Hematopoietic multipotent progenitor cell treated with erythropoietin and hydrocortisone succinate and interleukin-3 and kit ligand, for 4 days (in vitro differentiated cells): ENCODE measurements at regions not wholly inside any gene's neighbourhood (a gene's known extent, or its start where the extent isn't known, plus 50 kb on each side); places are given as distances from the start of the nearest gene placed in this dataset.

Experiments used
- DNase-seq: peaks from one replicate; pipeline ENCODE4 v3.0.0-alpha.2; 2015

- DNase-seq, result no peak
Measured at GRCh38 chr7:96638669-96639068, 71.0 kb downstream of the SEM1 start.

- no peak for DNase-seq
Measured at GRCh38 chr7:96637522-96637921, 72.1 kb downstream of the SEM1 start.

- no peak for DNase-seq
Measured at GRCh38 chr7:96636979-96637378, 72.7 kb downstream of the SEM1 start.

- no peak for DNase-seq
Measured at GRCh38 chr7:96636342-96636860, 73.2 kb downstream of the SEM1 start.

- no peak for DNase-seq
Measured at GRCh38 chr7:96629884-96630283, 79.8 kb downstream of the SEM1 start.

- no peak for DNase-seq
Measured at GRCh38 chr7:96624954-96625353, 84.7 kb downstream of the SEM1 start.

- no peak for DNase-seq
Measured at GRCh38 chr7:96621932-96622331, 87.7 kb downstream of the SEM1 start.

- no peak for DNase-seq
Measured at GRCh38 chr7:96614154-96614867, 95.3 kb downstream of the SEM1 start.

GRCh38 chr7:96612034-96612433 lies 97.6 kb downstream of the SEM1 start:
- DNase-seq, result no peak

- no peak for DNase-seq
Measured at GRCh38 chr7:96605045-96605716, 104.5 kb downstream of the SEM1 start.

GRCh38 chr7:96599288-96599936 lies 110.2 kb downstream of the SEM1 start:
- DNase-seq, result no peak

GRCh38 chr7:96598421-96598820 lies 111.2 kb downstream of the SEM1 start:
- DNase-seq, result no peak

- peak; percentile 42 for DNase-seq
Measured at GRCh38 chr7:96596120-96596826, 113.4 kb downstream of the SEM1 start.

GRCh38 chr7:96591900-96592676 lies 117.6 kb downstream of the SEM1 start:
- no peak for DNase-seq

GRCh38 chr7:96591159-96591899 lies 118.3 kb downstream of the SEM1 start:
- no peak for DNase-seq

GRCh38 chr7:96589038-96589437 lies 120.6 kb downstream of the SEM1 start:
- no peak for DNase-seq

GRCh38 chr7:96579119-96579518 lies 130.5 kb downstream of the SEM1 start:
- no peak for DNase-seq

GRCh38 chr7:96578606-96579005 lies 131.0 kb downstream of the SEM1 start:
- DNase-seq, result no peak

- no peak for DNase-seq
Measured at GRCh38 chr7:96563409-96563808, 146.2 kb downstream of the SEM1 start.

GRCh38 chr7:96562966-96563365 lies 146.7 kb downstream of the SEM1 start:
- no peak for DNase-seq

GRCh38 chr7:96562458-96562857 lies 147.2 kb downstream of the SEM1 start:
- no peak for DNase-seq

GRCh38 chr7:96561892-96562291 lies 147.8 kb downstream of the SEM1 start:
- no peak for DNase-seq
